HEK293T (cell line): ENCODE measurements at regions not wholly inside any gene's neighbourhood (a gene's known extent, or its start where the extent isn't known, plus 50 kb on each side); places are given as distances from the start of the nearest gene placed in this dataset.

ENCODE experiments used
- ARNT ChIP-seq: fragments of 450-650 bp; IDR thresholded peaks from 2 replicates; pipeline ENCODE4 v1.6.1; 2017; ENCODE audit warnings: mild to moderate bottlenecking
- BHLHE40 ChIP-seq: fragments of 450-650 bp; IDR thresholded peaks from 2 replicates; pipeline ENCODE4 v1.6.1; 2016; ENCODE audit warnings: mild to moderate bottlenecking, moderate library complexity, borderline replicate concordance
- CTBP1 ChIP-seq: fragments of 450-650 bp; IDR thresholded peaks from 2 replicates; pipeline ENCODE4 v1.6.1; 2016; ENCODE audit warnings: borderline replicate concordance
- FOXK2 ChIP-seq: fragments of 450-650 bp; IDR thresholded peaks from 2 replicates; pipeline ENCODE4 v1.6.1; 2016; ENCODE audit warnings: mild to moderate bottlenecking
- FOXM1 ChIP-seq: fragments of 450-650 bp; IDR thresholded peaks from 2 replicates; pipeline ENCODE4 v1.6.1; 2017; ENCODE audit warnings: mild to moderate bottlenecking, borderline replicate concordance
- HDGF ChIP-seq: fragments of 450-650 bp; IDR thresholded peaks from 2 replicates; pipeline ENCODE4 v1.6.1; 2017; ENCODE audit warnings: antibody characterized with exemption, borderline replicate concordance
- L3MBTL2 ChIP-seq: fragments of 450-650 bp; conservative IDR thresholded peaks from 2 replicates; pipeline ENCODE4 v1.6.1; 2016; ENCODE audit warnings: mild to moderate bottlenecking
- LEF1 ChIP-seq: fragments of 450-650 bp; IDR thresholded peaks from 2 replicates; pipeline ENCODE4 v1.6.1; 2017; ENCODE audit warnings: mild to moderate bottlenecking, borderline replicate concordance
- SP1 ChIP-seq: fragments of 450-650 bp; IDR thresholded peaks from 2 replicates; pipeline ENCODE4 v1.6.1; 2017
- TARDBP ChIP-seq: fragments of 450-650 bp; IDR thresholded peaks from 2 replicates; pipeline ENCODE4 v1.6.1; 2016
- TF ChIP-seq, protein P1 (sequence below): fragments of 450-650 bp; IDR thresholded peaks from 2 replicates; pipeline ENCODE4 v1.6.1; 2016

DNA sequence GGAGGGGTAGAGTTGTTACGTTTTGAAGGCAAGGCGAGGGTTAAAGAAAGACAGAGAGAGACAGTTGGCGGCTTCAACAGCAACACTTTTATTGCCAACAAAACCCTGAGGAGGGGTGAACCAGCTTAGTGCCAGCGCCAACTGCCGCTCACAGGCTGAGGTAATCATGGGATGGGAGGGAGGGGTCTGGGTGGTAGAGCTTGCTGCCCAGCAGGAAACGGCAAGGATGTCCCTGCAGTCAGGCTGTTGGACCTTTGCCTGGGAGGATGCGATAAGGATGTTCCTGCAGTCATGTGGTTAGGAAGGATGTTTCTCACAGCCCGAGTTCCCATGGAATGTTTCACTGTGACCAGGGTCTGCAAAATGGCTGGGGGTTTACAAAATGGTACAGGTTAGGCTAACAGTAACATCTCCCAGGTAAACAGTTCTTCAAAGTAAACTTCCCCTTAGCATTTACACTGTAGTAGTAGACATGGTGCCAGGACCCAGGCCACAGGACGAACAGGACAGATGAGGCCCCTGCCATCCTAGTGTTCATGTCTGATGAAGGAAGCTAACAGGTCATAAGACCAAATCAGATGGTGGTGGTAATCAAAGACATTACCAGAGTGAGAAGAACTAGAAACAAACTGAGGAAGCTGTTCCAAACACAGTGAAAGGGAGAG lies 647.3 kb upstream of the DEFB115 start:
- TF ChIP-seq FOXM1 (no peak), LEF1 (no peak), BHLHE40 (no peak), FOXK2 (no peak), SP1 (no peak), TARDBP (no peak), HDGF (no peak), L3MBTL2 (no peak), CTBP1 (no peak), ARNT (no peak)
- TF ChIP-seq, protein P1, sequence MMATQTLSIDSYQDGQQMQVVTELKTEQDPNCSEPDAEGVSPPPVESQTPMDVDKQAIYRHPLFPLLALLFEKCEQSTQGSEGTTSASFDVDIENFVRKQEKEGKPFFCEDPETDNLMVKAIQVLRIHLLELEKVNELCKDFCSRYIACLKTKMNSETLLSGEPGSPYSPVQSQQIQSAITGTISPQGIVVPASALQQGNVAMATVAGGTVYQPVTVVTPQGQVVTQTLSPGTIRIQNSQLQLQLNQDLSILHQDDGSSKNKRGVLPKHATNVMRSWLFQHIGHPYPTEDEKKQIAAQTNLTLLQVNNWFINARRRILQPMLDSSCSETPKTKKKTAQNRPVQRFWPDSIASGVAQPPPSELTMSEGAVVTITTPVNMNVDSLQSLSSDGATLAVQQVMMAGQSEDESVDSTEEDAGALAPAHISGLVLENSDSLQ = no peak
